ENCODE measurements at regions not wholly inside any gene's neighbourhood (a gene's known extent, or its start where the extent isn't known, plus 50 kb on each side); places are given as distances from the start of the nearest gene placed in this dataset.

DNA sequence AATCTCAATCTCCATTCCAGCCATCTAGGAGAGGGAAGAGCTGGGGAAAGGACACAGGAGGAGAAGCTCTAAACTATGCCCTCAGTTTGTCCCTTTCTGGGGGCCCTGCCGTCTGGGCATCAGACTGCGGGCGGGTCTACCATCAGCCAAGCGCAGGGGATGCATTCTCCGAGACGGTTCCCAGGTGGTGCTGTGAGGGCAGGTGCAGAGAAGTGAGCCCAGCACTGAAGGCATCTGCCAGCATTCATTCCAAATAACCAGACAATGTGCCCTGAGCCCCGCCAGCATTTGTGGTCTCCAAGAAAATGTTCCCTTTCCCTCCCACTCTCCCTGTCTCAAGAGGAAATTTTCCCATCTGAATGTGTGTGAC lies 265.7 kb downstream of the XXYLT1 start:
- no peak for TF ChIP-seq EZH2 (IDR thresholded peaks at IDR 0.05; ENCODE audit: borderline replicate concordance, low read depth, low read length, severe bottlenecking)
- TF ChIP-seq, protein P1, sequence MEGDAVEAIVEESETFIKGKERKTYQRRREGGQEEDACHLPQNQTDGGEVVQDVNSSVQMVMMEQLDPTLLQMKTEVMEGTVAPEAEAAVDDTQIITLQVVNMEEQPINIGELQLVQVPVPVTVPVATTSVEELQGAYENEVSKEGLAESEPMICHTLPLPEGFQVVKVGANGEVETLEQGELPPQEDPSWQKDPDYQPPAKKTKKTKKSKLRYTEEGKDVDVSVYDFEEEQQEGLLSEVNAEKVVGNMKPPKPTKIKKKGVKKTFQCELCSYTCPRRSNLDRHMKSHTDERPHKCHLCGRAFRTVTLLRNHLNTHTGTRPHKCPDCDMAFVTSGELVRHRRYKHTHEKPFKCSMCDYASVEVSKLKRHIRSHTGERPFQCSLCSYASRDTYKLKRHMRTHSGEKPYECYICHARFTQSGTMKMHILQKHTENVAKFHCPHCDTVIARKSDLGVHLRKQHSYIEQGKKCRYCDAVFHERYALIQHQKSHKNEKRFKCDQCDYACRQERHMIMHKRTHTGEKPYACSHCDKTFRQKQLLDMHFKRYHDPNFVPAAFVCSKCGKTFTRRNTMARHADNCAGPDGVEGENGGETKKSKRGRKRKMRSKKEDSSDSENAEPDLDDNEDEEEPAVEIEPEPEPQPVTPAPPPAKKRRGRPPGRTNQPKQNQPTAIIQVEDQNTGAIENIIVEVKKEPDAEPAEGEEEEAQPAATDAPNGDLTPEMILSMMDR (IDR thresholded peaks at IDR 0.05; ENCODE audit: borderline replicate concordance, extremely low read depth, low read length, poor library complexity, severe bottlenecking) = no peak
